ENCODE measurements at regions not wholly inside any gene's neighbourhood (a gene's known extent, or its start where the extent isn't known, plus 50 kb on each side); places are given as distances from the start of the nearest gene placed in this dataset.

DNA sequence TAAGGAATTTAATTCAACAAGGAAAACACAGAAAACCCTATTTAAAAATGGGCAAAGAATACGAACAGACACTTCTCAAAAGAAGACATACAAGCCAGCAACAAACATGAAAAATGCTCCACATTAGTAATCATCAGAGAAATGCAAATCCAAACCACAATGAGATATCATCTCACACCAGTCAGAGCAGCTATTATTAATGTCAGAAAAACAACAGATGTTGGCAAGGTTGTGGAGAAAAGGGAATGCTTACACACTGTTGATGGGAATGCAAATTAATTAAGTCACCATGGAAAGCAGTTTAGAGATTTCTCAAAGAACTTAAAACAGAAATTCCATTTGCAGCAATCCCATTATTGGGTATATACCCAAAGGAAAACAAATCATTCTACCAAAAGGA, 55.2 kb downstream of the GCC1 start:
- TF ChIP-seq, protein P1, sequence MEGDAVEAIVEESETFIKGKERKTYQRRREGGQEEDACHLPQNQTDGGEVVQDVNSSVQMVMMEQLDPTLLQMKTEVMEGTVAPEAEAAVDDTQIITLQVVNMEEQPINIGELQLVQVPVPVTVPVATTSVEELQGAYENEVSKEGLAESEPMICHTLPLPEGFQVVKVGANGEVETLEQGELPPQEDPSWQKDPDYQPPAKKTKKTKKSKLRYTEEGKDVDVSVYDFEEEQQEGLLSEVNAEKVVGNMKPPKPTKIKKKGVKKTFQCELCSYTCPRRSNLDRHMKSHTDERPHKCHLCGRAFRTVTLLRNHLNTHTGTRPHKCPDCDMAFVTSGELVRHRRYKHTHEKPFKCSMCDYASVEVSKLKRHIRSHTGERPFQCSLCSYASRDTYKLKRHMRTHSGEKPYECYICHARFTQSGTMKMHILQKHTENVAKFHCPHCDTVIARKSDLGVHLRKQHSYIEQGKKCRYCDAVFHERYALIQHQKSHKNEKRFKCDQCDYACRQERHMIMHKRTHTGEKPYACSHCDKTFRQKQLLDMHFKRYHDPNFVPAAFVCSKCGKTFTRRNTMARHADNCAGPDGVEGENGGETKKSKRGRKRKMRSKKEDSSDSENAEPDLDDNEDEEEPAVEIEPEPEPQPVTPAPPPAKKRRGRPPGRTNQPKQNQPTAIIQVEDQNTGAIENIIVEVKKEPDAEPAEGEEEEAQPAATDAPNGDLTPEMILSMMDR (IDR thresholded peaks at IDR 0.05) = no peak
- TF ChIP-seq POLR2A (IDR thresholded peaks at IDR 0.05) = no peak
